HK-2 (cell line): ENCODE measurements at regions not wholly inside any gene's neighbourhood (a gene's known extent, or its start where the extent isn't known, plus 50 kb on each side); places are given as distances from the start of the nearest gene placed in this dataset.

Experiments used
- DNase-seq: peaks from one replicate; pipeline ENCODE4 v3.0.0-alpha.2; 2018; ENCODE audit not compliant: unreplicated experiment

DNA sequence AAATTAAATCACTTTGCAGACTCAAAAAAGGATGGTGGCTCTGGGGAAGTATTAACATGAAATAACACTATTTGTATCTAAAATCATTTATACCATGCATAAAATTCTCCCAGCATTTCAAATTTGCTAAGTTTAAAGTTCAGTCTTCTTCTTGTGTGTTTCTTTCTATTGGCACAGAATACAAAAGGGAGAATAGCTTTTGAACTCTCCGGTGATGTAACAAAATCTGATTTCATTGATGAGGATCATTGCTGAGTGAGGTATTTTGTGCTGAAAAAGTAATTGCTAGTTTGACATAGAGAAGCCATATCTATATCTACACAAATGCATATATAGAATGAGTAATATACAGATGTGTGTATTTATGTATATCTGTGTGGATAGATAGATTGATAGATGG, 174.8 kb downstream of the LACC1 start:
- no peak for DNase-seq

GRCh38 chr13:44055681-44056080, 176.0 kb downstream of the LACC1 start:
- DNase-seq, result peak; percentile 1

DNA sequence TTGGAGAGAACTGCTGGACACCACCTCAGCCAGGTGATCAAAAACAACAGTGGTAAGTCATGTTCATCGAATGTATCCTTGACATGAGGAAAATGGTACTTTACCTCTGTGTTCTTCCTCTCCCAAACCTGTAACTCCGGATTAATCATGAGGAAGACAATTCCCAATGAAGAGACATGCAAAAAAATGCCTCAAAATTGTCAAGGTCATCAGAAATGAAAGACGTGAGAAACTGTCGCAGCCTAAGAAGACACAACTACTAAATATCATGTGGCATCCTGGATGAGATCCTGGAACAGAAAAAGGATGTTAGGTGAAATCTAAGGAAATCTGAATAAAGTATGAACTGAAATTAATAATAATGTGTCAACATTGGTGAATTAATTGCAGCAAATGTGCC, 178.4 kb downstream of the LACC1 start:
- DNase-seq, result no peak

GRCh38 chr13:44058624-44059215, 179.0 kb downstream of the LACC1 start:
- DNase-seq, result no peak

GRCh38 chr13:44061876-44062275, 182.2 kb downstream of the LACC1 start:
- DNase-seq, result no peak

DNA sequence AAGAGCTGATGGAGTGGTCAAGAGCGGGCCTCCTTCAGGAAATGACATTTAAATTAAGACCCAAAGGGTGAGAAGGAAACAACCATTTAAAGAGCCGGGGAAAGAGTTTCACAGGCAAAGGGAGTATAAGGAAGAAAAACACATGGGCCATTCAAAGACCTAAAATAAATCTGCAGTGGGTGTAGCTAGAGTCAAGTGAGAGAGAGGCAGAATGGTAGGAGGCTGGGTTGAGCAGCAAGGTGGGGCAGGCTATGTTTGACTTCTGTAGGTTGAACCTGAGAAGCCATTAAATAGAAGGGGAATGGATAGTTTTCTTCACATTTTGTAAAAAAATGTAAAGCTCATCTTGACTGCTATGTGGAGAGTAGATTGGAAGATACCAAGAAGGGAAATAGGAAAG, 183.8 kb downstream of the LACC1 start:
- DNase-seq, result no peak

GRCh38 chr13:44063881-44064280, 184.2 kb downstream of the LACC1 start:
- no peak for DNase-seq

GRCh38 chr13:44064357-44064756, 184.7 kb downstream of the LACC1 start:
- DNase-seq, result no peak

- DNase-seq, result no peak
Observed at GRCh38 chr13:44068169-44068568, 188.5 kb downstream of the LACC1 start.

- no peak for DNase-seq
Observed at GRCh38 chr13:44068737-44069136, 189.0 kb downstream of the LACC1 start.

- DNase-seq, result no peak
Observed at GRCh38 chr13:44072536-44072935, 192.8 kb downstream of the LACC1 start.

DNA sequence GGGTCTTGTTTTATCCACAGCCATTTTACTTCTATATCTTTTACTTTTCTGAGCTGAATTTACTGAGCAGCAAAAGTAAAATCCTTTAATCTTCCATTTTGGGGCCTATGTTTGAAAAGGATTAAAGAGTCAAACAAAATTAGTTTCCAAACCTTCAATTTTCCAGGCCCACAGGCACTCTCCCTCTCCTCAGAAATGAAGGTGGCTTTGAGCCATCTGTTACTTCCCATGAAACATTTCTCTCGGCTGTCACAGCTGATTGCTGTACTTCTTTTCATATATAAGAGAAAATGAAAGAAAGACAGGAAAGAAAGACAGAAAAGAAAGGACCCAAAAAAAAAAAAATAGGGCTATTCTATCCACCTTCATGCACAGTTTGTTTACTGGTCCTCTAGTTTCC, 194.9 kb downstream of the LACC1 start:
- DNase-seq, result no peak

- no peak for DNase-seq
Observed at GRCh38 chr13:44075113-44075512, 195.4 kb downstream of the LACC1 start.

DNA sequence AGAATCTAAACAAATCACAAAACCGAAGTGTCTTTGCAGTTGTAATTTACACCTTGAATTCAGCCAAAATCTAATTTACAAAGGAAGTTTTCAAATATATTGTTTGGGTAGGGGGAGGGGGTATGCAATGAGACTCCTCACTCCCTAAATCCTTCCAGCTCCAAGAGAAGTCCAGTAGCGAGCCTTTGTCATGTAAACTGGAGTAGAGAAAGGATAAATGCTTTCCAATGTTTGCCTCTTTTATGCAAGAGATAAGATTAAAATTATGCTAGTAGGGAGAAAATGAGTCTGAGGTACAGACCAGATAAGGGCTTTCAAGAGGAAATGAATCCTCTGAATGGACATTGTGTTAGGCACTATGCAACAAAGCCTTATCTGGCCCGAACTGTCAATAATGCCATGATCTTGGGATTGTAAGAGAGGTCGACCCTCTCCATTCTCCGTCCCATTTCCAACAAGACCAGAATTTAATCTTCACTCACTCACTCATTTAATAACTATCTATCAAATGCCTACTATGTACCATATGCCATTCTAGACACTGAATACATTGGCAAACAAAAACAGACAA, 199.2 kb downstream of the LACC1 start:
- DNase-seq, result no peak

- DNase-seq, result no peak
Observed at GRCh38 chr13:44079413-44080205, 199.9 kb downstream of the LACC1 start.

GRCh38 chr13:44084146-44084545, 204.4 kb downstream of the LACC1 start:
- DNase-seq, result no peak

- no peak for DNase-seq
Observed at GRCh38 chr13:44086389-44086788, 206.7 kb downstream of the LACC1 start.

- no peak for DNase-seq
Observed at GRCh38 chr13:44088411-44088810, 208.7 kb downstream of the LACC1 start.

DNA sequence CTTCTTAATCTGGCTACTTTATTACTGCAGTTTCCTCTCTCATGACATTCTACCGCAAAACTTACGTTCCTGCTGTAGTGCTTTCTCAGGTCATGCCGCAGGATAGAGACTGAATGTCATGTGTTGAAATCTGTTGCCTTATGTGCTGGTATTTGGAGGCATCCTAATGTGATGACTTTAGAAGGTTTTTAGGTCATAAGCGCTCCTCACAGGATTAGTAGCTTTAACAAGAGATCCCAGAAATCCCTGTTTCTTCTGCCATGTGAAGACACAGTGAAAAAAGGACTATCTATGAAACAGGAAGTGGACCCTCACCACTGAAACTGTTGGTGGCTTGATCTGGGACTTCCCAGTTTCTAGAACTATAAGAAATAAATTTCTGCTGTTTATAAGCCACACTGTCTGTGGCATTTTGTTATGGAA, 209.3 kb downstream of the LACC1 start:
- DNase-seq, result no peak

DNA sequence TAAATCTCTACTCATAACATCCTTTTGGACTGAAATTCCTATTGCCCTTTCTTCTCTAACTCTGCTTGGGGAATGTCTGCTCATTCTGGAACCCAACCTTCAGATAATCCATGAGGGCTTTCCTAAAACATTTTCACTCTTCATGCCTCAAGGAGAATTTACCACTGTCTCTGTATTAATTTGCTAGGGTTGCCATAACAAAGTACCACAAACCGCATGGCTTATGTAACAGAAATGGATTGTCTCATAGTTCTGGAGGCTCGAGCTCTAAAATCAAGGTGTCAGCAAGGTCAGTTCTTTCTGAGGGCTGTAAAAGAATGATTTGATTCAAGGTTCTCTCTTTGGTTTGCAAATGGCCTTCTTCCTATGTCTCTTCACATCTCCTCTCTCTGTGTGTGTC, 209.7 kb downstream of the LACC1 start:
- no peak for DNase-seq

DNA sequence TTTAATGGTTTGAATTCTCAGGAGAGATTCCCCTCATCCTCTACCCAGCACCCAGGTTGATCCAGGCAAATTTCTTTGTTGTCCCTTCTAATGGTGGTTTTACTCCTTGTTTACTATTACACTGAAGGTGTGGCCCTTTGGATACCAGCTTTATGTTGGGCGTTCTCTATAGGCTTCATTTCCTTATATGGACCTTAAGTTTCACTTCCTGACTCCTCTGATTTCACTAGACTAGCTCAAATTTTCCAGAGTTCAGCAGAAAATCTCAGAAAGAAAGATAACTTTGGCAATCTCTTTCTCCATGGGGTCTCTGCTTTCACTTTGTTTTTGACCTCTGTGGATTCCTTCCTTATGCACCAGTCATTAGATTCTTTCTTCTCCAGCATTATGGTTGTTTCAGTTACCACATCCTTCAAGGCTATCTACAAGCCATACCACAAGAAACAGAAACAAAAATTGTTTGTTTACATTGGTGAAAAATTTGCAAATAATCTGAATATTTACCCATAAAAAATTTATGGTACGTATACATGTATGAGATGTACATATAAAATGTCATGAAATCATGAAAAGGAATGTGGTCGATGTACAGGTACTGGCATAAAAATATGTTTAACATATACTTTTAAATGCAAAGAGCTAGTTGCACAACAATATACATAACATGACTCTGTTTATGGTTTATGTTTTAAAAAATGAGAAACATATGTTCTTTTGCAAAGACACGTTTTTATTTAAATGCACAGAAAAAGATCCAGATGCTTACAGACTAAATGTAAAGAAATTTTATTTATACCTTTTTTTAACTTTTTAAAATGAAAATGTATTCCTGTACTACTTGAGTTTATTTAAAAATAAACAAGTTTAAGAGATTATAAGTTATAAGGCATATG, 212.6 kb downstream of the LACC1 start:
- DNase-seq, result no peak
